Activated CD8-positive, alpha-beta memory T cell treated with anti-CD3 and anti-CD28 coated beads for 4 hours (primary cell): ENCODE measurements at regions not wholly inside any gene's neighbourhood (a gene's known extent, or its start where the extent isn't known, plus 50 kb on each side); places are given as distances from the start of the nearest gene placed in this dataset.
A peak's percentile ranks its signal among the peaks of the same experiment; 100 is the strongest.

Experiments used
- DNase-seq, 2 donors: peaks; one replicate each; pipeline ENCODE4 v3.0.0-alpha.2; 2020; ENCODE audit warnings: low read depth in 2 of 2

DNA sequence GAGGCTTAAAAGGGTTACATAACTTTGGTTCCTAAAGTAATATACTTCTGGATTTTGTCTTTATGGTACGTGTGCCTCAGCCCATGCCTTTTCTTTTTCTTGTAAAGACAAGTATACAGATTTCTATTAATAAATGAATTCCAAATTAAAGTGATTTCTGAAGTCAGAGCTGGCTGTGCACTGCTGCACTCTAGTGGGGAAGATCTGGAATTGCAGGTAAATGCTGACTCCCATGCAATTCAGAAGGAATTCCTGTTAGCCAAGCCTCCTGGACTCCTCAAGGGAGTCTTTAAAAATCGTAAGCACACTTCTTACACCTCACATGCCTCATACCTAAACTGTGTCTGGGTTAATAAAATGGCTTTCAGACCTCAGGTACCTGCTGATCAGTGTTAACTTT lies 118.4 kb upstream of the SLC7A1 start:
- no peak for DNase-seq

DNA sequence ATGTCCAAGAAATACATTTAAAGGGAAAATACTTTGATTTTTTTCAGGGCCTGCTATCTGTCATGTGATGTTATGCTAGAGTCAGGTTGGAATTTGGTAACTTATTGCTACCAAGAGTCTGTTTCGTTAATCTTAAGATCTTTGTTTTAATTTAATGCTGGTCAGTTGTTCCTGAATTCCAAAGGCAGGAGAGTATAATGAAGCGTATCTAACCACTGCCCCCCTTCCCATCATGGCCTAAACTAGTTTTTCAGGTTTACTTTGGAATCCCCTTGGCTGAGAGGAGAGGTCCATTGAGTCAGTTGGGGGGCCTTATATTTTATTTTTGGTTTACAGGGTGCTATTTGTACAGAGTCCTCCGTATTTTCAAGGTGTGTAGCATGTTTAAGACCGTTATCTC lies 116.3 kb upstream of the SLC7A1 start:
- DNase-seq, result no peak

DNA sequence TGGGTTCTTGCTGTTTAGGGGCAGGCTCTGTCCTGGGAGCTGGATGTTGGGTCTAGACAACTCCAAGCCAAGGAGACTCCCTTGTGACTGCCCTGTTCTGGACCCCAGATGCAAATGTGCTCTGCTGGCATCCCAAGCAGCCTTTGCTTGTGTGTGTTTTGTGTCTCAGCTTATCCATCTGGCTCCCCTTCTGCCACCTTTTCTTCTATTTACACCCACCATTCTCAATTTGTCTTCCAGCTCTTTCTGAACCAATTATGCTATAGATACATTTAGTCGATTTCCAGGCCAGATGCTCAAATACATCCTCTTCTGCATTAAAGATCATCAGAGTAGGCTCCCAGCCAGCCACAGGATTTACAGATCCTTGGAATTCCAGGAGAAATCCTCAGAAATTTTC lies 115.0 kb upstream of the SLC7A1 start:
- DNase-seq, result no peak

DNA sequence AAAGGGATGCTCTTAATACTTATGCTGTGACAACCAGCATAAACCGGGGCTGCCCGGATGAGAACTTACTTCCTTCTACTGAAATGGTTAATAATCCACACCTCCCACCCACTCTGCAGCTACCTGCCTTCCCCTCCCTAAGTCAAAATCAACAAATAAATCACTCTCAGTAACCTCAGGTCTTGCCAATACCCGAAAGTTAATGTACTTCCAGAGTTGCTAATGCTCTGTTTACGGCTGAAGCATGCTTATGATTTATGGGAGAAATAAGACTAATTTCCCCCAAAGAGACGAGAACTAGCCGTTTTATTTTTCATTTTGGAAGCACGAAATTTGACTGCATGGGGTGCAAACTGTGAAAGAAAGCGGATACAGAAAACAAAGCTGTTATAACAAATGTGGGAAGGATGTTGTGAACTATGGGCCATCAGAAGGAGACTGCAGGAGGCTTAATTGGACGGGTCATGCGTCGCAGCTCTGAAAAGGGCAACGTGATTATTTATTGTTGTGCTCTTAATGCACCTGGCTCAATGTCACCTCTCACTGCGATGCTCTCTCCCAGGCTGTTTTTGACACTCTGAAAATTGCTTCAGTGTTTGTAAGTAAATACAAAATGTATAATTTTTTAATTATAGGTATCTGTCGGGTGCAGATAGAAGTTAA lies 114.0 kb upstream of the SLC7A1 start:
- no peak for DNase-seq

DNA sequence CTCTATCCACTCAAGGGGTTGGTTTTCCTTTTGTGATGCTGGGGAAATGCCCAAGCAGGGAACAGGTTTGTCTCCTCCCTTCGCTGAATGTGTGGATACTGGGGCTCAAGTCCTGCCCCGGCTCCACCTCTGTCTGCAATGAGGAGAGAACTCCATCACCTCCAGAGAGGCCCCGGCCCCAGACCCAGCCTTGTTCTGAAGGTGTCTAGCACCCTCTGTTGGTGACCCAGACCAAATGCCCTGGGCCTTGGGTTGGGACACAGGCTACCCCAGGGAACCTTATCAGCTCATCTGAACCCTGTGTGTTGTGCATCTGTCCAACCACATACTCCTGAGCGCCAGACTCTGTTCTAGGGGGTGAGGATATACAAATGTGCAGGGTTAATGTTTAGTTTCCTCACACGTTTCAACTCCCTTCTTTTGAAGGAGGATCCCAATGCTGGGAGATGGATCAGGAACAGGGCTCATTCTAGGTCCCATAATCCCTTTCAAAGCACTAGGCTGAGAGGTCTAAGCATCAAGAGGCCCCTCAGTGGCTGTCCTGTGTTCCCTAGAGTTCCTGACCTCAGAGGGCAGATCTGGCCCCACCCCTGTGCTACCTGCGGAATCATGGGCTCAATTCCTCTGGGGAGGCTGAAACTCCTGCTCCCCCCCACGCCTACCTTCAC lies 112.5 kb upstream of the SLC7A1 start:
- DNase-seq, result peak; percentile 1 to 5

DNA sequence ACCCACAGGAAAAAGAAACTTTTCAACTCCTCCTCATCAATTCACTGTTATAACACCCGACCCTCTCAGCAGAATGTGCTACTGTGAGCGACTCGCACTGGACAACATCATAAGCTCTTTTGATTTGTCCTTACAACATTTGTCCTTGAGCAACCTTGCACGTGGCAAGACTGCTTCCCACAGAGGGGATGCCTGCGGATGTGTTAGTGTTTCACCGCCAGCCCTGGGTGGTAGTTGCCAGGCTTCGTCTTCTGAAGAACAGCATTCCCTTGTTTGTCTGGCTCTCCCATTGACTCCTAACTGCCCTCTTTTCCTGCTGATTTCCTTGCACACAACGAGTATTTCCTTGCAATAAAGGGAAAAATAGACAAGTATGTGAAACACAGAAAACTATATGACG lies 111.4 kb upstream of the SLC7A1 start:
- DNase-seq, result no peak

DNA sequence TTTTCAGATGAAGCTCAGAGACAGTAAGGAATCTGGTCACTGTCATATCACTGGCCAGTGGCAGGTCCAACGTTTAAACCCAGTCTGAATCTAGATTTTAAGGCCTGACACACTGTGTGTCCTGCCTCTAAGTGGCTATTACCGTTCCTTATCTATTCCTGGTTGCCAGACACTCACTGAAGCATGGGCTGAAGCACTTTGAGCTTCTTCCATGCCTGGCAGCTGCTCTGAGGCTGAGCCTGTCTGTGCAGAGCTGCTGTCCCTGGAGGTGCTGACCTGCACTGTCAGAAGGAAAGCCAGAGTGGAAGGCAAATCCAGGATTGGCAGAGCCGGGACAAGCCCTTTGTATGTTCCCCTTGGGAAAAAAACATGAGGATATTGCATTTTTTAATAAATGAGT lies 109.2 kb upstream of the SLC7A1 start:
- DNase-seq, result no peak

DNA sequence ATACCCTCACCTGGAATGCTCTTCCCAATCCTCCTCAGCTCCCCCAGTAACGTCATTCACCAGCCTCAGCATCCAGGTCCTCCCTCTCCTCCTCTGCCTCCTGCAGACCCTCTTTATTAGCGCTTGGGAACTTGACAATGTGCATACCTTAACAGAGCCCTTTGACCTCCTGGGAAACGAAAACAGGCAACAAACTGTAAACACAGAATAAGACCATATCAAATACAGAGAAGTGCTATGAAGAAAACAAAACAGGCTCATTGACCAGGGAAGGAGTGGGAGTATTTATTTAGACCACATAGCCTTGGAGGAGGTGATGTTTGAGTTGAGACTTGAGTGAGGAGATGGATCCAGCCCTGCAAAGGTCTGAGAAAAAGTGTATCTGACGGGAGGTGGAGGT lies 107.9 kb upstream of the SLC7A1 start:
- DNase-seq, result no peak

DNA sequence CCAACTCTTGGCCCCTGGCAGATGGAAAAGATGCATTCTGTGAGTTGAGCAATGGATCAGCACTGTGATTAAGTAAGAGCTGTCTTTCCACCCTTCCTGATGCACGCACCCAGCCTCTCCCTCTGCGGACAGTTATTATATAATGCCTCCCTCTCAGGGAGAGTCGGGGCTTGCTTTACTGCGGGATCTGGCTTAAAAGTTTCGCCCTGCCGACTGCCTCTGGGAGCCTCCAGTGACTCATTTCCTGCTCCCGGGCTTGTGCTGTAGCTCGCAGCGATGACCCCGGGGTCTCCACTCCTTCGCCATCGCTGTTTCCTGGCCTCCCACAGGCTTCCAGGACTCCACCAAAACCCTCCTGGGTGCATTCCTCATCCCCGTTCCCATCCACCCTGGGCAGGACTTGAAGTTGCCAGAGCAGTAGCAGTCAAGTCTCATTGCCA lies 107.4 kb upstream of the SLC7A1 start:
- no peak for DNase-seq

DNA sequence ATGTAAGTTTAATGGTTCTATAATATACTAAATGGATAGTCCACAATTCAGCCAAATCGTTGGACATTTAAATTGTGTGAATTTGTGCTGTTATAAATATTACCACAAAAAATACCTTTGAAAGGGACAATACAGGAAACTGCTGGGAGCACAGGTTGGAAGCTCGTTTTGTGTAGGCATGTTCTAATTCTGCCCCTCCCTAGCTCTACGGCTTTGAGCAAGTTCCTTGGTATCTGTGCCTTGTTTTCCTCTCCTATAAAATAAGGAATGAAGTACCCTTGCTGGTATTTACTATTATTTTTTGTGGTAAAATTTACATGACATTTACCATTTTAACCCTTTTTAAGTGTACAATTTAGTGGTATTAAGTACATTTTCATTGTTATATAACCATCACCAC lies 102.6 kb upstream of the SLC7A1 start:
- DNase-seq, result no peak

DNA sequence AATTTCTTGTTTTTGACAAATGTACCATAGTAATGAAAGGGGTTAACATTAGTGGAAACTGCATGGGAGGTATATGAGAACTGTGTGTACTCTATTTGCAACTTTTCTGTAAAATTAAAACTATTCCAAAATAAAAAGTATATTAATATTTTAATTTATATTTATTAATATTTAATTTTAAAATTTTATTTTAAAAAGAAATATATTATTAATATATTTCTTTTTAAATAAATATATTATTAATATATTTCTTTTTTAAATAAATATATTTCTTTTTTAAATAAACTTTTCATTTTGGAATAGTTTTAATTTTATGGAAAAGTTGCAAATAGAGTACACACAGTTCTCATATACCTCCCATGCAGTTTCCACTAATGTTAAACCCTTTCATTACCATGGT lies 101.1 kb upstream of the SLC7A1 start:
- no peak for DNase-seq

DNA sequence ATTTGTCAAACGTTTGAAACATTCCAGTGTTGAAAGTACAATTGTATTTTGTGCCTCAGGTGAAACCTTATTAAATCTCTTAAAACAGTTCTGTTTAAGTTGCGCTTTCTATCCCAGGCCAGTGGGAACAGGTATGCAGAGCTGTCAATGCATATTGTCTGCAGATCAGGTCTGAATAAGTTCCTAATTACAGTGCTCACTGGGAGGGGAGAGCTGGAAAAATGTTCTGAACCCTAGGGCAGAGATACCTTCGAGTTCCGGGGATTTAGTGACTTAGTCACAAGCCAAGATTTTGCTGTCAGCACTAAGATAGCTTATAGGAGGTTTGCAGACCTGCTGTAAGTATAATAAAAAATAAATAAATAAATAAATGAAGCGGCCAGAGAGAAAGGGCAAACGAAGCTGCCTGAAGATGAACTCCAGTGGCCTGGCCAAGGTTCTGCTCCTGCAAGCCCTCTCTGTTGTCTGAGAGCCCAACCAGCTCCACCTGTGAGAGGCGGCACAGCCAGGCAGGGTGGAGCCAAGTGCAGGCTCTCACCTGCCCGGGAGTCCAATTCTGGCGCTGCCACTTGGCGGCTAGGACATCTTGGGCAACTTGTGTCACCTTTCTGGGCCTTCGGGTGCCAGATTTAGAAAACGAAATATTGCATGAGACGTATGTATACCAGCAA lies 97.9 kb upstream of the SLC7A1 start:
- DNase-seq, result no peak

DNA sequence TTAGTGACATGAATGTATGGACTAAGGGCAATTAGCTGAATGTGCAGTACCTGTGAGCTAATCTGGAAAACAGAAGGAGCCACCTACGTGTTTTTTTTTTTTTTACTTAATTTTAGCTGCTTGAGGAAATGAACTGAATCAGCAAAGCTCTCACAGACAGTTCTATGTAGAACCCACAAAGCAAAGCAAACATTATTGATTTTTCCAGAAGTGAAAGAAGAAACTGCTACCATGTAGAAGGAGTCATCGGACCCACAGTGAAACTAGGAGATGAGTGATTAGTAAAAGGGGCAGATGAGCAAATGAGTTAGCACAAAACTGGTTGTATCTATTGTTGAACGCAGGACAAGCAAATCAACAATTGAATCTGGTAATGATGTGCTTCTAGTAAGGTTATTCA lies 94.1 kb upstream of the SLC7A1 start:
- DNase-seq, result no peak

DNA sequence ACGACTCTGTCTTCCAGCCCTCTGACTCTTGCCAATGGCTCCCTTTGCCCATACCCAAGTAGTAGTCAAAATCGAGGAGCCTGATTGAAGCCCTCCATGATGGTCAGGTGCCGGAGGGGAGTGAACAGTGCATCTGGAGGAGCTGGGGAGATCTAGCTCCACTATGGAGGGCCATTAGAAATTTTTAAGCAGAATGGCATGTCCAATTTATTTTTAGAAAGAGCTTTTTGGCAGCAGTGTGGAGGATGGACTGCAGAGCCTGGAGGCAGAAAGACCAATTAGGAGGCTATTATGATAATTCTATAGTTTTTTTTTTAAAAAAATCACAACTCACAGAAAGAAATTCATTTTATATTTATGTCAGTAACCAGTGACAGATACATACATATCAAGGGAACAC lies 92.7 kb upstream of the SLC7A1 start:
- DNase-seq, result no peak

DNA sequence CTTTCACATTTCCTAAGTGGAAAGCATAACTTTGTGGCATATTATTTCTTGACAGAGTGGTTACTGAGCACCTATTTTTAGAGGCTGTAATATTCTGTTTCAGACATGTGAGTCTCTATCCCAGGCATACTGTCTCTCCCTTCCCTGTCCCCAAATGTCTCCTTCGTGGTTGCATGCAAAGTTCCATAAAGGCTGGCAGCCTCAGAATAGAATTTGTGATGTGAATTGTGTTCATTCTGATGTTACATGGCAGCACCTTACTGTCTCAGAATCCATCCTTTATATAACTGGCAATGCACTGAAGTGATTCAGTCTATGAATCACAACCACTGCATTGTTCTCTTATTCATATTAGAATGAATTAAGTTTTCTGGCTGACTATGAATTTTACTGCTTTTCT lies 89.0 kb upstream of the SLC7A1 start:
- no peak for DNase-seq

DNA sequence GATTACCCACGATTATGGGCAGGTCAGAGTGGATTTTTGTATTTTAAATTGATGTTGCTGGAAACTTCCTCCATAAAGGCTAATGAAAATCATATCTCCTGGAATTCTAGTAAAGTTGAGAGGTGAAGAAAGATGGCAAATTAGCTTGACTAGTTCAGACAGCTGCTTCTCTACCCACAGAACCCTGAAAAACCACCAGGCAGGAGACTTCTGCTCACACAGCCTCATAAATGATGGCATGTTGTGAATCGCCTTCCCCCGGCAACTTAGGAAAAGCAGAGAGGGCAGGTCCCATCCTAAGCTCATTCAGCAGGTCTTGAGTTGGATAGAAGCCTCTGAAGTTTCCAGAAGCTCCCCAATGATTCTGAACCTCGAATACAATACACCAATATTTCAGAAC lies 87.6 kb upstream of the SLC7A1 start:
- DNase-seq, result no peak

DNA sequence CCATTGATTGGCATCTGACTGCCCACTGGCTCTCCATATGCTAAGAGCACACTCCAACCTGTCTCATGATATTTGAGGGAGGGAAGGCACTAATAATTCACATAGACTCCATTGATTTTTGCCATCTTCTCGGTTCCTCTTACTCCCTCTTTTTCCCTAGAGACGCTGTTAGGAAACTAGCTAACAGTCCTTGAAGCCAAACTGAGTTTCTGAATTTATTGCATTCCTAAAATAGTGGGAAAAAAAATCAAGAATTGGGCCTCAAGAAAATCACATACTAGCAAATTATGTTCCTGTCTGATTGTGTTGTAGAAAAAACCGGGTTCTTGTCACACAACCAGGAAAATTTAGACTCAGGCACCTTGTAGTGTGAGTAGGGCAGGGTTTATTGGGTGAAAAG lies 86.4 kb upstream of the SLC7A1 start:
- DNase-seq, result no peak

DNA sequence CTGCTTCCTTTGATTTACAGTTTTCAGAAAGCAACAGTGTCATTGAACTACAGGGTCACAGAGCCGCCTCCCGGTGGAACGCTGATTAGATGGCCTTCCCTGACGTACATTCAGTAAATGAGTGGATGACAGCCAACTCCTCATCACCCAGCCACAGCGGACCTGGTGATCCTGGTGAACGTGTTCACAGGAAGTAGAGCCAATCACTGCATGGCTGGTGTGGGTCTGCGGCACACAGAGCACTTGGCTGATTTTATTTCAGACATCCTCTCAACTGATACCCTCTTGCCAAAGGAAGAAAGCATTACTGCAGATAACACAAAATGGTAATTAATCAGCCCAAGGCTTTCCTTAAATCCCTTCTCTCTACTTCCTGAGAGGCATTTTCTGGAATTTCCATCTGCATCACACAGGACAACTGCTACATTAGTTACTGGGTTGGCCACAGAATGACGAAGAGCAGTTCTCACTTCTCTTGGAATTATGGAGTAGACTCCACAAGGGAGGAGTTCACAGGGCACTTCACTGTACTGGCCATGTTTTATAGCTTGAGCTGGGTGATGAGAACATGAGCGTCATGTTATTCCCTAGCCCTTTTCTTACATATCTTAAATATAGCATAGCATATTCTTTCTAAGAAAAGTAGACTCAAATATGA lies 84.0 kb upstream of the SLC7A1 start:
- DNase-seq, result no peak

DNA sequence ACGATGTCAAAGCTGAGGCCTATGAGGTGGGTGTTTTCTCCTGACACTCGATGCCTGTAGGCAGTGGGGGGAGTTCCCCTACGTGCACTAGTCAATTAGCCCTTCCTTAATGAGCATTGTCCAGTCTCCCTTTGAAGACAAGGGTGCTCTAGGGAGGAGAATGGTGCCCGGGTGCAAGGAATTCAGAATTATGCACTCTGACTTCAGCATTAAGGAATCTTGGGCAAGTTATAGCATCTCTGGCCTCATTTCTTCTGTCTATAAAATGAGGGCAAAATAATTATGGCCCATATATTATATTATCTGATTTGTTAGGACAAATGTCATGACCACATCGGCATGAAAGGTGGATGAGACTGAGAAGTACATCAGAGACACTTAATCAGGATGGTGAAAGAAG lies 82.1 kb upstream of the SLC7A1 start:
- no peak for DNase-seq

DNA sequence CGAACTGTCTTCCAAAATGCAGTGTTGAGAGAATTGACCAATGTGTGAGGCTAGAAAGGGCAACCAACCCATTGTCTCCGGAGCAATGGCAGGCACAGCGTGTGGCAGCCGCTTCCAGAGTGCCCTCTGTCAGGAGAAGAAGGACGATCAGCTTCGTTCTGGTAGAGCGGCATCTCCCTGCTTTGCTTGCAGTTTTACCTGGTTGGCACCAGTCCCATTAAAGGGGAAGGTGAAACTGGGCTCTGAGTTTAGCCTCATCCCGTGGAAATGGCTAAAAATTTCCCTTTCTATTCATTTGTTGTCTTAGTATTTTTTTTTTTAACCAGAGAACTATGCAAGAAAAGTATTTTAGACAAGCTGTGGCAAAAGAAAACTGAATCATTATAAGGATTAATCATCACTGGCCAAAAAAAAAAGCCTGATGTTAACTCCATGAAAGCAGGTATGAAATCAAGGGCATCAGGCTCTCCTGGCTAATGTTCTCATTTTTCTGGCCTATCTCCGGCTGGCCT lies 81.5 kb upstream of the SLC7A1 start:
- no peak for DNase-seq

DNA sequence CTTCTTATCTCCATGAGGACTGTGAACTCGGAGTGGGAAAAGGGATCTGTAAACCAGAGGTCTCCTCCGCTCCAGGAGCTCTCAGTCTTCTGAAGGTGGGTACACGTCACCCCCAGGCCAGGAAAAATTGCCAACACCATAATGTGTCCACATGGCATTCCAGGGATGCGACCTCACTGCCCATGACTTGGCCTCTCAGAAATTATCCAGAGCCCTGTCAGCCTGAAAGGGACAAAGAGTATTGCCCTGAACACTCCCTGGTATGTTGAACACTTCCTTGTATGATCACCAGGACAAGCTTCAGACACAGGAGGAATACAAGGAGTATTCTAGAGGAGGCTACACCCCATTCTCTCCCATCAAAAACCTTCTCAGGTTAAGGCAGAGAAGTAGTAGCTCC lies 81.0 kb upstream of the SLC7A1 start:
- no peak for DNase-seq

DNA sequence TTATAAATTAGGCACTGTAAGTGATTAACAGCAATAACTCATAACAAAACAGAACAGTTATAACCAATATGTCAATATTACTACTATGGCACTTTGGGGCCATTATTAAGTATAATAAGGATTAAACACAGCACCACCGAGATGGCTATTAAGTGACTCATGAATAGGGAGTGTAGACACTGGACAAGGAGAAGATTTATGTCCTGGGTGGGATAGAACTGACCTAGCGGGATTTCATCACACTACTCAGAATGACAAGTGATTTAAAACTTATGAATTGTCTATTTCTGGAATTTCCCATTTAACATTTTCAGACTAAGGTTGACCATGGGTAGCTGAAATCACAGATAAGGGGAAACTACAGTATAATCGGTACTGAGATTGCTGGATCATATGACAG lies 79.0 kb upstream of the SLC7A1 start:
- DNase-seq, result no peak

DNA sequence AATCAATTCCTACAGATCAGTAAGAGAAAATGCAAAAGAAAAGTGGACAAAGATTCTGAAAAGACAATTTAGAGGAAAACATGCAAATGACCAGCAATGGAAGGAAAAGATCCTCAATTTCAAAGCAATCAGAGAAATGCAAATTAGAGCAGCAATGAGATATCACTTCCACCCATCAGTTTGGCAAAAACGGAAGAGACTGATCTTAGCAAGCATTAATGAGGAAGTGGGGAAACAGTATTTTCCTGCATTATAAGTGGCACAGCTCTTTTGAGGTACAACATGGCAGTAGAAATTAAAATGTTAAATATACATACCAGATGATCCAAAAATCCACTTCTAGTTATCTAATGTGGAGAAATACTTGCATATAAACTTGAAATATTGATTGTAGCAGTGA lies 69.1 kb upstream of the SLC7A1 start:
- no peak for DNase-seq
